DOHH2 (cell line): ENCODE measurements at regions not wholly inside any gene's neighbourhood (a gene's known extent, or its start where the extent isn't known, plus 50 kb on each side); places are given as distances from the start of the nearest gene placed in this dataset.

Experiments
- CTCF ChIP-seq: fragments of 200-600 bp; sonication (generic); IDR thresholded peaks from one replicate; pipeline ENCODE4 v1.5.1; 2014; ENCODE audit warnings: antibody characterized with exemption, mild to moderate bottlenecking, low read depth, low read length; ENCODE audit not compliant: poor library complexity, severe bottlenecking
- EZH2phosphoT487 ChIP-seq: fragments of 200-600 bp; sonication (generic); IDR thresholded peaks from 2 replicates; pipeline ENCODE4 v1.6.1; 2017; ENCODE audit warnings: borderline replicate concordance, mild to moderate bottlenecking, antibody characterized with exemption, low read length, moderate library complexity, mixed read lengths

- TF ChIP-seq CTCF: no peak
- no peak for TF ChIP-seq EZH2phosphoT487
Observed at GRCh38 chr20:19827818-19828217, 69.8 kb downstream of the RIN2 start.
